HepG2 (cell line): ENCODE measurements at regions not wholly inside any gene's neighbourhood (a gene's known extent, or its start where the extent isn't known, plus 50 kb on each side); places are given as distances from the start of the nearest gene placed in this dataset.

Source experiments
- NR1H2 ChIP-seq: sonication (generic); formaldehyde crosslinking; IDR thresholded peaks from 2 replicates; pipeline ENCODE4 v1.8.1; 2022; ENCODE audit warnings: low read depth, missing genetic modification reagents, borderline replicate concordance
- REST ChIP-seq, 2 experiments: IDR thresholded peaks; 2 replicates each; pipeline ENCODE4 v1.6.1; 2011 to 2012; ENCODE audit warnings: low read length in 2 of 2, borderline replicate concordance in 1 of 2, low read depth in 1 of 2, mild to moderate bottlenecking in 1 of 2, moderate library complexity in 1 of 2
- TBL1XR1 ChIP-seq: fragments of 150-350 bp; IDR thresholded peaks from 2 replicates; pipeline ENCODE4 v1.6.1; 2014; ENCODE audit warnings: borderline replicate concordance, low read length; ENCODE audit not compliant: partially characterized antibody
- ZNF253 ChIP-seq: sonication (generic); formaldehyde crosslinking; IDR thresholded peaks from 2 replicates; pipeline ENCODE4 v1.8.0; 2022; ENCODE audit warnings: mild to moderate bottlenecking, missing genetic modification reagents, borderline replicate concordance

GRCh38 chr10:91097313-91097712 is 123.2 kb upstream of the PCGF5 start:
- TF ChIP-seq REST (IDR thresholded peaks at IDR 0.05; ENCODE audit: borderline replicate concordance in 1 of 2, low read depth in 1 of 2, low read length in 2 of 2), result no peak
- no peak for TF ChIP-seq TBL1XR1
- TF ChIP-seq ZNF253 (CRISPR knock-in tag), result no peak
- TF ChIP-seq NR1H2 (CRISPR knock-in tag), result no peak
